ENCODE measurements at regions not wholly inside any gene's neighbourhood (a gene's known extent, or its start where the extent isn't known, plus 50 kb on each side); places are given as distances from the start of the nearest gene placed in this dataset.
"Not testable (repeated sequence)": the region's sequence is repeated elsewhere in the genome, so short reads cannot be mapped to it uniquely, and the experiment has no call there.

- DNase-seq (ENCODE audit: low spot score), result no peak
Measured at GRCh38 chr9:36461323-36461722, 61.3 kb upstream of the RNF38 start.

- DNase-seq (ENCODE audit: low spot score), result not testable (repeated sequence)
Measured at GRCh38 chr9:36458430-36458915, 58.4 kb upstream of the RNF38 start.

GRCh38 chr9:36457836-36458429 lies 57.9 kb upstream of the RNF38 start:
- no peak for DNase-seq (ENCODE audit: low spot score)

GRCh38 chr9:36456480-36457065 lies 56.5 kb upstream of the RNF38 start:
- no peak for DNase-seq (ENCODE audit: low spot score)

GRCh38 chr9:36451949-36452348 lies 51.9 kb upstream of the RNF38 start:
- DNase-seq (ENCODE audit: low spot score), result no peak

GRCh38 chr9:36450110-36450732 lies 50.2 kb upstream of the RNF38 start:
- peak; percentile 51 for DNase-seq (ENCODE audit: low spot score)

All from kidney tubule cell (primary cell).